Endothelial cell of umbilical vein (primary cell): ENCODE measurements at regions not wholly inside any gene's neighbourhood (a gene's known extent, or its start where the extent isn't known, plus 50 kb on each side); places are given as distances from the start of the nearest gene placed in this dataset.

Experiments
- BruUV-seq: library from RNA; stranded (reverse); fragments of 400-500 nt; replicated peaks from 2 replicates; lab custom pipeline; 2021; lab: Mats Ljungman, UMichigan
- CTCF ChIA-PET: fragments of 300-600, 350-600 bp; sonication (Branson Sonifier 250); formaldehyde crosslinking; loops from one replicate; lab custom pipeline; 2021; ENCODE audit warnings: antibody characterized with exemption, inconsistent platforms; lab: Charles Lee
- POLR2A ChIA-PET: fragments of 300-600, 350-600 bp; sonication (Branson Sonifier 250); formaldehyde crosslinking; loops from one replicate; lab custom pipeline; 2021; ENCODE audit warnings: antibody characterized with exemption, inconsistent platforms; lab: Charles Lee
- DNase-seq: peaks from one replicate; pipeline ENCODE4 v3.0.0-alpha.2; 2011; ENCODE audit warnings: low read depth, low spot score
- FAIRE-seq: peaks from 2 replicates; lab custom pipeline; 2011; peaks lifted over from hg19 to GRCh38; lab: Jason Lieb, UNC
- H2AFZ ChIP-seq: 2 replicates; pipeline ENCODE4 v1.6.0; 2012; ENCODE audit warnings: low read depth, low read length, control low read depth, inconsistent platforms
- H3K27ac ChIP-seq: 2 replicates; pipeline ENCODE4 v1.5.1; 2011; ENCODE audit warnings: low read depth, mild to moderate bottlenecking, control low read depth, low read length, moderate library complexity; ENCODE audit not compliant: insufficient read depth
- H3K27me3 ChIP-seq, 2 experiments: 2 replicates each; pipeline versions ENCODE4 v1.6.0 to v1.6.1; 2011; ENCODE audit warnings: low read length in 2 of 2, mixed read lengths in 1 of 2; ENCODE audit not compliant: control insufficient read depth in 2 of 2, insufficient read depth in 2 of 2
- H3K36me3 ChIP-seq, 2 experiments: 2 replicates in 1 of 2; 3 replicates in 1 of 2; pipeline ENCODE4 v1.5.1; 2011; ENCODE audit warnings: low read length in 2 of 2, mild to moderate bottlenecking in 1 of 2, moderate library complexity in 1 of 2; ENCODE audit not compliant: control insufficient read depth in 2 of 2, insufficient read depth in 2 of 2; ENCODE audit errors: extremely low read depth in 1 of 2
- H3K4me1 ChIP-seq: 3 replicates; pipeline ENCODE4 v1.5.1; 2011; ENCODE audit warnings: mild to moderate bottlenecking, low read length; ENCODE audit not compliant: control insufficient read depth, insufficient read depth; ENCODE audit errors: extremely low read depth
- H3K4me2 ChIP-seq: 2 replicates; pipeline ENCODE4 v1.6.1; 2011; ENCODE audit warnings: low read length, control low read depth, mixed read lengths; ENCODE audit not compliant: insufficient read depth
- H3K4me3 ChIP-seq, 3 experiments: fragments of 200-600 bp in 1 of 3; sonication (generic), shearing (Covaris generic) in 1 of 3; replicated peaks in 1 of 3; 2 replicates each; pipeline ENCODE4 v1.5.1; 2011 to 2016; ENCODE audit warnings: control low read depth in 3 of 3, low read length in 3 of 3, mild to moderate bottlenecking in 2 of 3, inconsistent platforms in 1 of 3, low read depth in 1 of 3, moderate library complexity in 1 of 3; ENCODE audit not compliant: insufficient read depth in 1 of 3
- H3K79me2 ChIP-seq: 2 replicates; pipeline ENCODE4 v1.6.0; 2012; ENCODE audit warnings: low read length, inconsistent platforms; ENCODE audit not compliant: control insufficient read depth, insufficient read depth
- H3K9ac ChIP-seq: replicated peaks from 2 replicates; pipeline ENCODE3; 2011; ENCODE audit warnings: low read length, control low read depth; ENCODE audit not compliant: insufficient read depth; ENCODE audit errors: extremely low read depth
- H3K9me1 ChIP-seq: replicated peaks from 3 replicates; pipeline ENCODE4 v1.6.0; 2011; ENCODE audit warnings: mild to moderate bottlenecking, low read length; ENCODE audit not compliant: control insufficient read depth, insufficient read depth; ENCODE audit errors: extremely low read depth
- H3K9me3 ChIP-seq: replicated peaks from 2 replicates; pipeline ENCODE4 v1.5.1; 2012; ENCODE audit warnings: low read length, inconsistent platforms; ENCODE audit not compliant: control insufficient read depth, insufficient read depth
- H4K20me1 ChIP-seq: replicated peaks from 2 replicates; pipeline ENCODE3; 2011; ENCODE audit warnings: mild to moderate bottlenecking, low read length; ENCODE audit not compliant: control insufficient read depth, insufficient read depth; ENCODE audit errors: extremely low read depth
- CTCF ChIP-seq, 2 donors: IDR thresholded peaks; 1 replicate in 1 of 2; 2 replicates in 1 of 2; pipeline ENCODE4 v1.5.1; 2011; ENCODE audit warnings: low read length in 2 of 2, mild to moderate bottlenecking in 2 of 2, moderate library complexity in 2 of 2, control low read depth in 1 of 2, inconsistent platforms in 1 of 2, low read depth in 1 of 2; ENCODE audit not compliant: insufficient read depth in 1 of 2; ENCODE audit errors: extremely low read depth in 1 of 2
- EZH2 ChIP-seq: IDR thresholded peaks from 2 replicates; pipeline ENCODE4 v1.6.1; 2012; ENCODE audit warnings: borderline replicate concordance, low read depth, mild to moderate bottlenecking, moderate library complexity, low read length, inconsistent platforms; ENCODE audit not compliant: severe bottlenecking
- FOS ChIP-seq: IDR thresholded peaks from 2 replicates; pipeline ENCODE4 v1.6.1; 2011; ENCODE audit warnings: mild to moderate bottlenecking, low read length, moderate library complexity, borderline replicate concordance; ENCODE audit not compliant: insufficient read depth
- GATA2 ChIP-seq: IDR thresholded peaks from 2 replicates; pipeline ENCODE4 v1.7.0; 2011; ENCODE audit warnings: low read depth, mild to moderate bottlenecking, moderate library complexity, mixed read lengths, low read length; ENCODE audit not compliant: insufficient read length, insufficient read depth
- JUN ChIP-seq: IDR thresholded peaks from 2 replicates; pipeline ENCODE4 v1.6.1; 2011; ENCODE audit warnings: borderline replicate concordance, low read depth; ENCODE audit not compliant: insufficient read length, insufficient read depth
- MAX ChIP-seq: IDR thresholded peaks from 2 replicates; pipeline ENCODE4 v1.6.1; 2011; ENCODE audit not compliant: insufficient read depth, insufficient read length
- MYC ChIP-seq: IDR thresholded peaks from one replicate; pipeline ENCODE4 v1.6.1; 2011; ENCODE audit warnings: mild to moderate bottlenecking, low read depth, low read length
- POLR2A ChIP-seq: IDR thresholded peaks from 2 replicates; pipeline ENCODE4 v1.6.1; 2012; ENCODE audit warnings: low read depth, mild to moderate bottlenecking, control low read depth, low read length
- POLR2AphosphoS5 ChIP-seq: IDR thresholded peaks from 2 replicates; pipeline ENCODE4 v1.6.1; 2012; ENCODE audit warnings: low read depth, mild to moderate bottlenecking, control low read depth, low read length, moderate library complexity; ENCODE audit not compliant: insufficient read depth
- dilution Hi-C: fragments of 300-500 bp; cut with MboI; formaldehyde crosslinking; loops from one replicate; pipeline ENCODE4 v1.15.0; 2019; ENCODE audit warnings: low sequenced_read_pairs; ENCODE audit not compliant: extremely low pct_ligation_motif_present
- intact Hi-C: fragments of 100-400 bp; cut with micrococcal nuclease; formaldehyde crosslinking; loops from one replicate; pipeline ENCODE4 v1.10.0; 2022

GRCh38 chr12:59041241-59042121 lies 121.2 kb upstream of the LRIG3 start:
- intact Hi-C loops (loop anchor here (1.0 to 2.0 kb wide), 5 partner anchors 14 to 121 kb away; partner anchors contain the start of gene LRIG3), dilution Hi-C loops (no loop called here)
- H4K20me1 ChIP-seq = no peaks in the 10 kb centered on the region
- FAIRE-seq = peak; percentile 80
- ChIA-PET POLR2A (interaction anchor here (0.7 kb wide), 1 partner anchor 22 kb away, joined by 7 read pairs; no protein-coding TSS in a partner anchor), CTCF (interaction anchor here (0.6 to 2.2 kb wide), 14 partner anchors 8 to 501 kb away, joined by 3 to 10 read pairs (median 4); partner anchors contain the start of gene LRIG3)
- DNase-seq = peak; percentile 89
- no peak overlapping the region for H3K4me3 ChIP-seq
- no peaks in the 10 kb centered on the region for H3K79me2 ChIP-seq
- peak overlapping the region; percentile 81 for H3K27ac ChIP-seq
- H3K9me1 ChIP-seq = no peaks in the 10 kb centered on the region
- no peaks in the 10 kb centered on the region for H3K27me3 ChIP-seq
- TF ChIP-seq MAX (no peak), MYC (no peak), POLR2AphosphoS5 (peak; percentile 5), JUN (peak; percentile 91), CTCF (IDR thresholded peaks at IDR 0.05; ENCODE audit: extremely low read depth in 1 of 2, insufficient read depth in 1 of 2, low read depth in 1 of 2, low read length in 2 of 2) (no peak), GATA2 (no peak), FOS (peak; percentile 91), POLR2A (peak; percentile 27), EZH2 (no peak)
- peak overlapping the region; percentile 18 for H3K9ac ChIP-seq
- H3K9me3 ChIP-seq = no peaks in the 10 kb centered on the region
- H3K4me2 ChIP-seq = peak overlapping the region; percentile 50
- peaks cover 32% of the 10 kb centered on the region for H3K4me1 ChIP-seq
- BruUV-seq = no TSS peak
- peak overlapping the region; percentile 66 for H2AFZ ChIP-seq
- H3K36me3 ChIP-seq = no peaks in the 10 kb centered on the region
